WERI-Rb-1 (cell line): ENCODE measurements at regions not wholly inside any gene's neighbourhood (a gene's known extent, or its start where the extent isn't known, plus 50 kb on each side); places are given as distances from the start of the nearest gene placed in this dataset.

Experiments
- DNase-seq: peaks from one replicate; pipeline ENCODE4 v3.0.0-alpha.2; 2020
- H3K27ac ChIP-seq: fragments of 250-450 bp; sonication (Bioruptor Pico); 2 replicates; pipeline ENCODE4 v1.5.1; 2020; ENCODE audit warnings: mild to moderate bottlenecking, moderate library complexity
- H3K27me3 ChIP-seq: fragments of 250-450 bp; sonication (Bioruptor Pico); 2 replicates; pipeline ENCODE4 v1.5.1; 2021; ENCODE audit warnings: mild to moderate bottlenecking, low read depth, moderate library complexity; ENCODE audit not compliant: insufficient read depth, severe bottlenecking
- H3K36me3 ChIP-seq: fragments of 250-450 bp; sonication (Bioruptor Pico); 2 replicates; pipeline ENCODE4 v1.5.1; 2020; ENCODE audit warnings: mild to moderate bottlenecking, moderate library complexity
- H3K4me3 ChIP-seq: 2 replicates; pipeline ENCODE4 v1.5.1; 2011; ENCODE audit warnings: low read depth, mild to moderate bottlenecking, control low read depth, low read length
- H3K9me3 ChIP-seq: fragments of 250-450 bp; sonication (Bioruptor Pico); 2 replicates; pipeline ENCODE4 v1.5.1; 2021; ENCODE audit warnings: mild to moderate bottlenecking, moderate library complexity; ENCODE audit not compliant: severe bottlenecking
- TF ChIP-seq, protein P1 (sequence below): IDR thresholded peaks from 2 replicates; pipeline ENCODE4 v1.5.1; 2011; ENCODE audit warnings: low read depth, mild to moderate bottlenecking, control low read depth, inconsistent platforms, low read length

DNA sequence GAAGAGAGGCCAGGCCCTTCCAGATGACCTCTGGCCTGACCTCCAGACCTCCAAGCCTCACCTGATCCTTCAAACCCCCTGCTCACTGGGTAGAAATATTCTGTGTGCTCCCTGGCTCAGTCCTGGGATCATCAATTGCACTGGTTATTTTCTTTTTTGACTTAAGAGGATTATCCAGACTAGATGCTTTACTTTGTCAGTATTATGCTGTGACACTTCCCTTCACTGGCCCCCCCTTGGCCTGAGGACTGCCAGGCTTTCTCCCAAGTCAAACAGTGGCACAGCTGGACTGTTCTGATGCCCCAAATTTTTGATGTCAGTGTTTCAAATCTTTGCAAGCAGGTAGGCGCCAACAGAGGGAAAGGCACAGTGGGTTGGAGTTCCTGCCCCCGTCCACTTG is 156.3 kb upstream of the SKOR2 start:
- no peaks in the 10 kb centered on the region for H3K9me3 ChIP-seq
- no peaks in the 10 kb centered on the region for H3K27me3 ChIP-seq
- no peaks in the 10 kb centered on the region for H3K36me3 ChIP-seq
- TF ChIP-seq, protein P1, sequence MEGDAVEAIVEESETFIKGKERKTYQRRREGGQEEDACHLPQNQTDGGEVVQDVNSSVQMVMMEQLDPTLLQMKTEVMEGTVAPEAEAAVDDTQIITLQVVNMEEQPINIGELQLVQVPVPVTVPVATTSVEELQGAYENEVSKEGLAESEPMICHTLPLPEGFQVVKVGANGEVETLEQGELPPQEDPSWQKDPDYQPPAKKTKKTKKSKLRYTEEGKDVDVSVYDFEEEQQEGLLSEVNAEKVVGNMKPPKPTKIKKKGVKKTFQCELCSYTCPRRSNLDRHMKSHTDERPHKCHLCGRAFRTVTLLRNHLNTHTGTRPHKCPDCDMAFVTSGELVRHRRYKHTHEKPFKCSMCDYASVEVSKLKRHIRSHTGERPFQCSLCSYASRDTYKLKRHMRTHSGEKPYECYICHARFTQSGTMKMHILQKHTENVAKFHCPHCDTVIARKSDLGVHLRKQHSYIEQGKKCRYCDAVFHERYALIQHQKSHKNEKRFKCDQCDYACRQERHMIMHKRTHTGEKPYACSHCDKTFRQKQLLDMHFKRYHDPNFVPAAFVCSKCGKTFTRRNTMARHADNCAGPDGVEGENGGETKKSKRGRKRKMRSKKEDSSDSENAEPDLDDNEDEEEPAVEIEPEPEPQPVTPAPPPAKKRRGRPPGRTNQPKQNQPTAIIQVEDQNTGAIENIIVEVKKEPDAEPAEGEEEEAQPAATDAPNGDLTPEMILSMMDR = no peak
- H3K4me3 ChIP-seq = no peak overlapping the region
- no peak overlapping the region for H3K27ac ChIP-seq
- DNase-seq = peak; percentile 76

DNA sequence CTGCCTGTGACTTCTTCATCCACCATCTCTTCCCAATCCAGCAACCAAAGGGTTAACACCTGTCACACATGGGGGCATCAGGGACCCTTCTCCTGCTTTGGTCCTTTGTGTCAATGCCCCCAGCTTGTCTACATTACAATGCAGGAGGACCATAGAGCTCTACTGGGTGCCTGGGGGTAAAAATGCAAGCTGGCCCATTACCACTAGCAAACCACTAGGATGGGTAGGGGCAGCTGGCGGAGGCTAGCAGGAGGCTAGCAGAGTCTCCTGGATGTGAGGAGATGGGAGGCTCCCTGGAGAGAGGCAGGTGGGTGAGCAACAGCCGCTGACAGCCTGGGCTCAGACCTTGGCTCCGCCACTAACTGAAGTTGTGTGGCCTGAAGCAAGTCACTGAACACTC is 153.4 kb upstream of the SKOR2 start:
- H3K27ac ChIP-seq = no peak overlapping the region
- no peak overlapping the region for H3K4me3 ChIP-seq
- DNase-seq = no peak
- H3K36me3 ChIP-seq = no peaks in the 10 kb centered on the region
- no peaks in the 10 kb centered on the region for H3K9me3 ChIP-seq
- TF ChIP-seq, protein P1 = no peak
- H3K27me3 ChIP-seq = no peaks in the 10 kb centered on the region

DNA sequence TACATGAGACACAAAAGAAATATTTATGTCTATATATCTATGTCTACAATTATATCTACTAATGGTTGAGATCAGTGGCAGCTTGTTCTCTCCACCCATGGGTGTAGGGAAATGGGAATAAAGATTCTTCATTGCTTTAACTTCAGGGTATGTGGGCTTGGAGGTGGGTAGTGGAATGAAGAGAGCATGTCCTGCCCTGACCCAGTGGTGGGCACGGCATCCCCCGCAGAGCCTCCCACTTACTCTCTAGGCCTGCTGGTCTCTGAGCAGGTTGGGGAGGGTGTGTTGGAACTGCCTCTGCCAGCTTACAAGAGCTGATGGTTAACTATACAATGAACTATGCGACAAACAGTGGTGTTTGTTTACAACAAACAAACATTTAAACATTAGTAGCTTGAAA is 152.5 kb upstream of the SKOR2 start:
- Histone ChIP-seq H3K4me3 (no peak overlapping the region), H3K36me3 (no peaks in the 10 kb centered on the region), H3K27ac (no peak overlapping the region), H3K27me3 (no peaks in the 10 kb centered on the region), H3K9me3 (no peaks in the 10 kb centered on the region)
- TF ChIP-seq, protein P1 = no peak
- DNase-seq = no peak

DNA sequence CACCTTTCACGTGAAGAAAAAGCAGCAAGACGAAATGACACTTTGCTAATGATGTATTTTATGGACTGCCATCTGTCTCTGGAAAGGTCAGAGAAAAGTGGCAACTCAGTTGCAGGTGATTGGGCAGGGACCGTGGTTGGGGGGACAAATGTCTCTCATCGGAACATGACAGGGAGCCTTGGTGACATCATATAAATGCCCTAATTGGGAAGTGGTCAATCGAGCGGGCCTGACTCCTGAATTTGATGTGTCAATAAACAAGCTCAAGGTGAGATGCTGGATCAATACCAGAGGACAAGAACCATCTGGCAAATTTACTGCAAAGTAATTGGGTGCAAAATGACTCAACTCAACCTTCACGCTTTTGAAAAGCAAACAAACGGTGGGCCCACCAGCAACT is 151.9 kb upstream of the SKOR2 start:
- no peaks in the 10 kb centered on the region for H3K36me3 ChIP-seq
- TF ChIP-seq, protein P1 = no peak
- no peaks in the 10 kb centered on the region for H3K27me3 ChIP-seq
- H3K4me3 ChIP-seq = no peak overlapping the region
- DNase-seq = no peak
- no peak overlapping the region for H3K27ac ChIP-seq
- no peaks in the 10 kb centered on the region for H3K9me3 ChIP-seq

DNA sequence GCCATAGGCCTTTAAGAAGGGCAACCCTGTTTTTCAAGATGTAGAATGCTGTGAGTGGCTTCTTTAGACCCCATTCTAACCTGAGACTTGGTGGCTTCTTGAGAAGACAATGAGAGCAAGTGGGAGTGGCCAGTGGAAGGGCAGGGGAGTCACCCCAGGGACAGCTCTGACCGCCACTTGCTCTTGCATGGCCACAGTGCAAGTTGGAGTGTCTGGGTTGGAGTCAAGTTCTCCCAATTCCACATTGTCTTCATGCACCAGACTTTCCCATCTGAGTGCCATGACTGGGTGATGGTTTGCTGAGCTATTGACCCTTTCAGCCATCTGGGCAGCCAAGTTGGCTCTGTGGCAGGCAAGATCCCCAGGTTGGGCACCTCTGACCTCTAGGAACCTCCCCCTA is 148.0 kb upstream of the SKOR2 start:
- Histone ChIP-seq H3K27ac (no peak overlapping the region), H3K4me3 (no peak overlapping the region), H3K27me3 (no peaks in the 10 kb centered on the region), H3K9me3 (peaks cover 6% of the 10 kb centered on the region), H3K36me3 (no peaks in the 10 kb centered on the region)
- no peak for DNase-seq
- TF ChIP-seq, protein P1 = no peak

DNA sequence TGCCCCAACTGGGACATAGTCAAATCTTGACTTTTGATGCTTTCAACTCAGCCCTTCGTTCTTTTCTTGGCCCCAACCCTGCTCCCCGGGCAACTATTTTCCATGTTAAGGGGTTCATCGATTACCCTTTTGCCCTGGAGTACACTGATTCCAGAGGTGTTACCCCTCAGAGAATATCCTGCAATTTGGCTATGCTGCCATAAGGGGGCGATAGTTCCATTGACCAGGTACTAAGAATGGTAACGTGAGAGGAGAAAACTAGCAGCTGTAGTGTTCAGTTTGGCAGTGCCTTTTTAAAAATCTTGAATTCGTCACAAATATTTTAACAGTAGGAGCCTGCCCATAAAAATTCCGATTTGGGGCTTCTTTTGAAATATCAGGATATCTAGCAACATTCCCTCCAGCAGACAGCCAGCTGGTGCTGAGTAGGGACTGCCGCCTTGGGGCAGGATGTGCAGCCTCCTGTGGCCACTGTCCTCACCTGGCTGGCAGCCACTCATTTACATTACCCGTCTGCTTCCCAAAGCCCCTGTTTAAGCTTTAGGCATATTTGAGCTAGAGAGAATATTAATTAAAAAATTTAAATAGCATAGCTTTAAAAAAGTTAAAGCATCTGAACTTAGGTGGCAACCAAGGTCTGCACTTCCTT is 146.3 kb upstream of the SKOR2 start:
- DNase-seq = peak; percentile 63
- Histone ChIP-seq H3K27me3 (no peaks in the 10 kb centered on the region), H3K9me3 (peaks cover 6% of the 10 kb centered on the region), H3K36me3 (no peaks in the 10 kb centered on the region), H3K27ac (no peak overlapping the region), H3K4me3 (no peak overlapping the region)
- TF ChIP-seq, protein P1 = peak; percentile 67
